NT2/D1 (cell line): ENCODE measurements at regions not wholly inside any gene's neighbourhood (a gene's known extent, or its start where the extent isn't known, plus 50 kb on each side); places are given as distances from the start of the nearest gene placed in this dataset.

Experiments used
- SUZ12 ChIP-seq: IDR thresholded peaks from 2 replicates; pipeline ENCODE4 v1.6.1; 2011; ENCODE audit not compliant: insufficient read length, insufficient read depth; ENCODE audit errors: extremely low read depth
- YY1 ChIP-seq: IDR thresholded peaks from 2 replicates; pipeline ENCODE4 v1.6.1; 2011; ENCODE audit not compliant: insufficient read length, insufficient read depth
- ZNF274 ChIP-seq: IDR thresholded peaks from 2 replicates; pipeline ENCODE4 v1.6.1; 2011; ENCODE audit warnings: mild to moderate bottlenecking, low read depth, low read length

GRCh38 chr5:136639616-136640015 is 274.3 kb upstream of the TRPC7 start:
- TF ChIP-seq YY1 (no peak), ZNF274 (no peak), SUZ12 (no peak)
